Islet precursor cell (in vitro differentiated cells): ENCODE measurements at regions not wholly inside any gene's neighbourhood (a gene's known extent, or its start where the extent isn't known, plus 50 kb on each side); places are given as distances from the start of the nearest gene placed in this dataset.

Experiments used
- DNase-seq: peaks from one replicate; pipeline ENCODE4 v3.0.0-alpha.2; 2018

GRCh38 chr4:180706766-180707165 lies 1536.4 kb upstream of the TENM3 start:
- DNase-seq: no peak

GRCh38 chr4:180710628-180711337 lies 1532.4 kb upstream of the TENM3 start:
- DNase-seq: no peak

GRCh38 chr4:180717451-180718033 lies 1525.7 kb upstream of the TENM3 start:
- DNase-seq: no peak

- DNase-seq: no peak
Observed at GRCh38 chr4:180721356-180721755, 1521.8 kb upstream of the TENM3 start.

DNA sequence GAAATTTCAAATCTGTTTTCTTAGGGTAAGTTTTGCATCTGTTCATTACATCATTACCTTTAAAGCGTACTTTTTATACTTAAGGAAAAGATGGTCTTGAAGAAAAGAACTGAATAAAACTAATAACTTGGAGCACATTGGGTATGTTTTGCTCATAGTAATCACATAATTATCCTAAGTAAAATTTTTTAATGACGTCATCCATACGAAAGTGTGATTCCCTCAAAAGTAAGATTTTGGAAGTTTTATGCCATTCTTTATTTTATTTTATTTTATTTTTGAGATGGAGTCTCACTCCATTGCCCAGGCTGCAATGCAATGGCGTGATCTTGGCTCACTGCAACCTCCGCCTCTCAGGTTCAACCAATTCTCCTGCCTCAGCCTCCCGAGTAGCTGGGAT lies 1516.6 kb upstream of the TENM3 start:
- no peak for DNase-seq

- no peak for DNase-seq
Observed at GRCh38 chr4:180727478-180727877, 1515.7 kb upstream of the TENM3 start.

- no peak for DNase-seq
Observed at GRCh38 chr4:180734753-180735432, 1508.3 kb upstream of the TENM3 start.

GRCh38 chr4:180741703-180742102 lies 1501.5 kb upstream of the TENM3 start:
- DNase-seq: no peak

DNA sequence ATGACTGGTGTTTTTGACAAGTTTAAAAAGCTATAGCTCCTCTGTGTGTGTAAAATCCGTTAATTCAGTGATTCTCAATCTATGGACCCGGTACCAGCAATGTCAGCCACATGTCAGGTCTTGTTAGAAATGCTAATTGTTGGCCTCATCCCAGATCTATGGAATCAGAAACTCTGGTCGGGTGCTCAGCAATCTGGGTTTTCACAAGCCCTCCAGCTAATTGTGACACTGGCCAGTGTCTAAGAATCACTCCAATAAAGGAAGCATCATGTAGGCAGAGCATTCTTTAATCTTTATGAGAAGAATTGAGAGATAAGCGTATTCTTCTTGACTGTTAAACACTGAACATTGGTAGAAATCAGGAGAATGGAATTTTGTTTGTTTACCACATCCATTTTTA lies 1498.2 kb upstream of the TENM3 start:
- DNase-seq: no peak

- no peak for DNase-seq
Observed at GRCh38 chr4:180751009-180751408, 1492.2 kb upstream of the TENM3 start.

- DNase-seq: no peak
Observed at GRCh38 chr4:180757927-180758326, 1485.3 kb upstream of the TENM3 start.

DNA sequence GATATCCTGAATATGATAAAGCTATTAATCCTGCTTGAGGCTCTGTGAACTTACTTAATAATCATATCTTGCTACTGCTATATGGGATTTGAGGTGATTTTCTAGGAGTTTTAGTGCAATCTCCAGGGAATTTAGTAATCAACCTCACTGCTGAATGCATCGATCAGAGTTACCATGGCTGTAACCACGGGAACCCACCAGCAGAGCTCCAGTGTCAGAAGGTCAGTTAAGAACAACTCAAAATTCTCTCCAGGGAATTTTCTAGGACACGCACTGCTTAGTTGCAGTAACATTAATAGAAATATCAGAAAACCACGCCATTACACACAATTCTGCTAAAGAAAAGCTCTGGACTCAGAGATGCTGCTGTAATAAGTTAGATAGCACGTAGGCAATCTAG lies 1477.2 kb upstream of the TENM3 start:
- no peak for DNase-seq

DNA sequence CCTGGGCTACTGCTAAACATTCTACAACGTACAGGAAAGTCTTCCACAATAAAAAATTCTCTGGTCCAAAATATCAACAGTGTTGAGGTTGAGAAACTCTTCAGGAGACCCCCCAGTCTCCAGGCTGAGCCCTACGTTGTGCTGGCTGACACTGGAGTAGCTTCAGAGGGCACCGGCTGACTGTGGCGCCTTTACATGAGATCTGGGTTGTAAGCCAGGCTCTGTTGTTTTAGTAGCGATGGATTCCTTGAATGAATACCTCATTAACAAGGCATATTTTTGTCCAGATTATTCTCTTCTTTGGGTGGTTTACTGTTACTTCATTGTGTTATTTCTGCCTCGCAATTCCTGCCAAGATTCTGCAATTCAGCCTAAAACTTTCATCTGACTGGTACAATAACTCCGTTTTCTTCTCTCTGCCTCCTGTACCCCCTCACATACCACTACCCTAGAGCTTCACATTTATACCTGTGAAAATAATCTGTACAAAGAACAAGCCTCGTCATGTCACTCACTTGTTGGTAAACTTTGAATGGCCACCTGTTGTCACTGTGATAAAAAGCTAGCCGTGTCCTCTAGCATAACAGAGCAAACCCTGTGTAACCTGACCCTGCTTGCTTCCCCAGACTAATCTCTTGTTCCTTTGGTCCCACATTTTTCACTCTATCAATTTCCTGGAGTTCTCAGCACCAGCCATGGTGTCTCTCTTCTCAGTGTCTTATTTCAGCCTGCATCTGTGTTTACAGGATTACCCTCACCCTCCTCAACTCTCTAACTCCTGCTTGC lies 1476.1 kb upstream of the TENM3 start:
- no peak for DNase-seq

GRCh38 chr4:180768610-180769009 lies 1474.6 kb upstream of the TENM3 start:
- DNase-seq: no peak

GRCh38 chr4:180769791-180770190 lies 1473.4 kb upstream of the TENM3 start:
- DNase-seq: no peak

DNA sequence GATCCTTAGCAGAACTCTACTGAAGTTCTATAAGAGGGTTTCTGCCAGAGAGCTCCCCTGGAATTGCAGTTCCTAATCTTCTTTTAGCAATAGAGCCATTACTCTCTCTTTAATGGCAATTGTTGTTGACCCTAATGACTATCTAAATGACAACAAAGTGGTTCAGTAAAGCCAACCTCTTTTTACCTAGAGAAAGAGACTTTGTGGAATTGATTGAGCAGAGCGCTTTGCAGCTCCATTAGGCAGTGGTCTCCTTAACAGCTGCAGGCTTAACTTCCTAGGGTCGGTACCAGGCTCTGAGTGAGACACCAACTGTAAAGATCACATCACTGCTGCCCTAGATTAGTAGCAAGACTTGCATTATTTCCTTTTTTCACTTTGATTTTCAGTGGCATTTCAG lies 1472.9 kb upstream of the TENM3 start:
- no peak for DNase-seq

GRCh38 chr4:180784940-180785339 lies 1458.3 kb upstream of the TENM3 start:
- no peak for DNase-seq

- no peak for DNase-seq
Observed at GRCh38 chr4:180788729-180789128, 1454.5 kb upstream of the TENM3 start.

- no peak for DNase-seq
Observed at GRCh38 chr4:180789929-180790328, 1453.3 kb upstream of the TENM3 start.

GRCh38 chr4:180790471-180790870 lies 1452.7 kb upstream of the TENM3 start:
- no peak for DNase-seq

DNA sequence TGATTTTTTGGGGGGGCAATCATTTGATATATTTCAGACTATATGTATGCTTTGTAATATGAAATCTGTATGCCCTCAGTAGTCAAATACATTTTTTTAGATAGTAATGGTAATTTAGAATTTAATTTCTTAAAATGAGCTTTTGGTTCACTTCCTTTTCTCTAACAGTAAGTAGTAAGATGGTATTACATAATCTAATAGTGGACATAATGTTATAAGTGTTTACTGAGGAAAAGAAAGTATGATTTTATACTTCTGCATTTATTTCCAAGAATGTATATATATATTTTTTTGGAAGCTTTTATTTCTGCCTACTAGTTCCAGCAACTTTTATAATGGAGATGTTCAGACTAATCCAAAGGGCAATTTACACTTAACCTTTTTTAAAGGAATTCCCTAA lies 1450.7 kb upstream of the TENM3 start:
- DNase-seq: no peak

- no peak for DNase-seq
Observed at GRCh38 chr4:180794333-180794732, 1448.9 kb upstream of the TENM3 start.

- DNase-seq: no peak
Observed at GRCh38 chr4:180798036-180798577, 1445.1 kb upstream of the TENM3 start.
